ENCODE measurements at regions not wholly inside any gene's neighbourhood (a gene's known extent, or its start where the extent isn't known, plus 50 kb on each side); places are given as distances from the start of the nearest gene placed in this dataset.

DNA sequence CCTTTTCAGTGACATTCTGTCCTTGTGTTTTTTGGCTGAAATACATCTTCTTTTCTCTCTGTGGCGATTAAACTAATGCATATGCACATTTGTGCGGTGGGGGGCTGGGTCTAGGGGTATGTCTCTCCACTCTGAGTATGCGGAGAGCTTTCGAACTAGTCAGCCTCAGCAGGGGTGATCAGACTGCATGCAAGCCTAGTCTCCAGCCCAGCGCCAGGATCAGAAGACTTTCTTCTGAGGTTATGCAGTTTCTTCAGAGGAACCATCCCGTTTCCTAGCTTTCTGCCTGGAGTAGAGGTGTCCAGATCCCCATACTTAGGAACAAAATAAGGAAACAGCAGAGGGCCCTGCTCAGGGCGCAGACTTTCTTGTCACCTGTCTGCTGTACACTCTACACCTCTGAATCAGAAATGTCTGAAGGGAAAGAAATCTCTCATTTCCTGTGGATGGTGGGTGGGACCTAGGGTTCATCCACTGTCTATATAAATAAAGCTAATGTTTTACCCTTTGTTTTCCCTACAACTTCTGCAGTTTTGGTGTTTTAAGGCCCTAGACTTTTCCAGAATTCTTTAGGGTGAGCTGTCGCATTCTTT, 230.4 kb downstream of the ABHD5 start:
- Histone ChIP-seq H3K23me2 (ENCODE audit: insufficient read length, low read depth, low read length, poor library complexity, severe bottlenecking) (no peaks in the 10 kb centered on the region), H2BK12ac (ENCODE audit: insufficient read length, low read depth, low read length) (no peak overlapping the region), H2AK5ac (ENCODE audit: insufficient read length, low read length) (no peak overlapping the region), H3K27me3 (ENCODE audit: insufficient read depth, low read length) (no peaks in the 10 kb centered on the region), H3K4ac (ENCODE audit: low read depth, low read length) (no peak overlapping the region), H3K79me1 (ENCODE audit: insufficient read depth, low read depth, low read length, poor library complexity, severe bottlenecking) (no peaks in the 10 kb centered on the region), H3K9me3 (ENCODE audit: control insufficient read depth, low read depth, low read length) (no peaks in the 10 kb centered on the region), H4K20me1 (ENCODE audit: control insufficient read depth, insufficient read depth, insufficient read length) (no peaks in the 10 kb centered on the region), H3K18ac (ENCODE audit: insufficient read length, low read depth, low read length) (no peak overlapping the region), H3K14ac (ENCODE audit: insufficient read depth, low read length) (no peak overlapping the region), H3K27ac (ENCODE audit: insufficient read length, low read depth, low read length) (no peak overlapping the region), H4K91ac (ENCODE audit: insufficient read length, low read depth, low read length) (no peak overlapping the region), H2BK5ac (ENCODE audit: insufficient read length, low read length) (no peak overlapping the region), H4K5ac (ENCODE audit: insufficient read length, low read depth, low read length) (no peak overlapping the region), H3K56ac (ENCODE audit: insufficient read length, low read depth, low read length) (no peak overlapping the region), H3K9ac (ENCODE audit: extremely low read depth, insufficient read length, low read length) (no peak overlapping the region), H3K79me2 (ENCODE audit: insufficient read depth, low read length) (no peaks in the 10 kb centered on the region), H2BK20ac (ENCODE audit: low read depth, low read length, poor library complexity, severe bottlenecking) (no peak overlapping the region), H3K4me1 (ENCODE audit: insufficient read depth, low read length) (peaks cover 9% of the 10 kb centered on the region), H2AFZ (ENCODE audit: low read length) (no peak overlapping the region), H3K23ac (ENCODE audit: insufficient read length, low read depth, low read length) (no peak overlapping the region), H4K8ac (replicated peaks; ENCODE audit: insufficient read length, low read depth, low read length) (no peak overlapping the region), H3T11ph (ENCODE audit: low read length) (no peak overlapping the region), H3K4me2 (ENCODE audit: insufficient read depth, insufficient read length, low read length) (peak overlapping the region; percentile 12), H2BK120ac (ENCODE audit: low read depth, low read length, poor library complexity, severe bottlenecking) (no peak overlapping the region), H2BK15ac (ENCODE audit: low read depth, low read length) (no peak overlapping the region)
- Mint-ChIP-seq H3K4me3 (no peak overlapping the region), H3K36me3 (ENCODE audit: insufficient read depth in 1 of 3, low read depth in 3 of 3) (no peaks in the 10 kb centered on the region), H3K9me3 (peaks cover 0 to 2% of the 10 kb centered on the region in 2 experiments; a peak in 1 of 5 replicates), H3K27me3 (ENCODE audit: low read depth) (peaks cover 16% of the 10 kb centered on the region), H3K27ac (peak overlapping the region in 1 of 3 experiments; percentile 17; a peak in 1 of 7 replicates), H3K4me1 (peaks cover 36 to 46% of the 10 kb centered on the region in 2 experiments)
- TF ChIP-seq, protein P1, sequence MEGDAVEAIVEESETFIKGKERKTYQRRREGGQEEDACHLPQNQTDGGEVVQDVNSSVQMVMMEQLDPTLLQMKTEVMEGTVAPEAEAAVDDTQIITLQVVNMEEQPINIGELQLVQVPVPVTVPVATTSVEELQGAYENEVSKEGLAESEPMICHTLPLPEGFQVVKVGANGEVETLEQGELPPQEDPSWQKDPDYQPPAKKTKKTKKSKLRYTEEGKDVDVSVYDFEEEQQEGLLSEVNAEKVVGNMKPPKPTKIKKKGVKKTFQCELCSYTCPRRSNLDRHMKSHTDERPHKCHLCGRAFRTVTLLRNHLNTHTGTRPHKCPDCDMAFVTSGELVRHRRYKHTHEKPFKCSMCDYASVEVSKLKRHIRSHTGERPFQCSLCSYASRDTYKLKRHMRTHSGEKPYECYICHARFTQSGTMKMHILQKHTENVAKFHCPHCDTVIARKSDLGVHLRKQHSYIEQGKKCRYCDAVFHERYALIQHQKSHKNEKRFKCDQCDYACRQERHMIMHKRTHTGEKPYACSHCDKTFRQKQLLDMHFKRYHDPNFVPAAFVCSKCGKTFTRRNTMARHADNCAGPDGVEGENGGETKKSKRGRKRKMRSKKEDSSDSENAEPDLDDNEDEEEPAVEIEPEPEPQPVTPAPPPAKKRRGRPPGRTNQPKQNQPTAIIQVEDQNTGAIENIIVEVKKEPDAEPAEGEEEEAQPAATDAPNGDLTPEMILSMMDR (conservative IDR thresholded peaks at IDR 0.05): no peak
- WGBS (ENCODE audit: extremely low coverage, insufficient read length, low lambda C conversion rate): no CpG with 5 or more reads among the region's 8 CpGs
- DNase-seq: no peak

Measured in H9 (cell line).